PC-9 (cell line): ENCODE measurements at regions not wholly inside any gene's neighbourhood (a gene's known extent, or its start where the extent isn't known, plus 50 kb on each side); places are given as distances from the start of the nearest gene placed in this dataset.

Experiments used
- BruUV-seq: library from RNA; stranded (reverse); fragments of 400-500 nt; replicated peaks from 2 replicates; lab custom pipeline; 2021; lab: Mats Ljungman, UMichigan
- CTCF ChIA-PET: fragments of 300-600 bp; sonication (Branson Sonifier 250); formaldehyde crosslinking; loops from one replicate; lab custom pipeline; 2022; ENCODE audit warnings: antibody characterized with exemption; lab: Charles Lee
- POLR2A ChIA-PET: fragments of 300-600 bp; sonication (Branson Sonifier 250); formaldehyde crosslinking; loops from one replicate; lab custom pipeline; 2022; ENCODE audit warnings: antibody characterized with exemption; ENCODE audit not compliant: unreplicated experiment; lab: Charles Lee
- DNase-seq, 2 experiments: peaks; one replicate each; pipeline versions ENCODE4 v3.0.0 to v3.0.0-alpha.2; 2015 to 2022; ENCODE audit warnings: mixed read lengths in 1 of 2
- H2AFZ ChIP-seq: fragments of 200-600 bp; sonication (generic); 2 replicates; pipeline ENCODE4 v1.8.1; 2017; ENCODE audit warnings: antibody characterized with exemption
- H3F3A ChIP-seq: fragments of 200-600 bp; sonication (generic); 2 replicates; pipeline ENCODE4 v1.8.1; 2017; ENCODE audit warnings: antibody characterized with exemption, mild to moderate bottlenecking, low read depth; ENCODE audit not compliant: insufficient read depth
- H3K27ac ChIP-seq: fragments of 200-600 bp; sonication (generic); 2 replicates; pipeline ENCODE4 v1.6.1; 2016; ENCODE audit warnings: mixed run types
- H3K27me3 ChIP-seq: fragments of 200-600 bp; sonication (generic); 2 replicates; pipeline ENCODE4 v1.6.1; 2016; ENCODE audit warnings: low read depth, mixed run types; ENCODE audit not compliant: insufficient read depth
- H3K36me3 ChIP-seq: fragments of 200-600 bp; sonication (generic); 2 replicates; pipeline ENCODE4 v1.6.1; 2016; ENCODE audit warnings: low read depth, mixed run types
- H3K4me1 ChIP-seq: fragments of 200-600 bp; sonication (generic); replicated peaks from 2 replicates; pipeline ENCODE4 v1.6.1; 2016; ENCODE audit warnings: mixed run types; ENCODE audit not compliant: insufficient read depth
- H3K4me2 ChIP-seq: fragments of 200-600 bp; sonication (generic); 2 replicates; pipeline ENCODE4 v1.6.1; 2017; ENCODE audit warnings: mixed run types
- H3K4me3 ChIP-seq: fragments of 200-600 bp; sonication (generic); 2 replicates; pipeline ENCODE4 v1.6.1; 2016; ENCODE audit warnings: mixed run types
- H3K79me2 ChIP-seq: fragments of 200-600 bp; sonication (generic); 2 replicates; pipeline ENCODE4 v1.6.1; 2017; ENCODE audit warnings: low read depth, mixed run types
- H3K9me2 ChIP-seq: fragments of 200-600 bp; sonication (generic); 2 replicates; pipeline ENCODE4 v1.8.1; 2017; ENCODE audit warnings: mild to moderate bottlenecking; ENCODE audit not compliant: insufficient read depth
- H3K9me3 ChIP-seq: fragments of 200-600 bp; sonication (generic); 2 replicates; pipeline ENCODE4 v1.8.1; 2016; ENCODE audit warnings: low read depth; ENCODE audit not compliant: insufficient read depth
- H4K20me1 ChIP-seq: fragments of 200-600 bp; sonication (generic); 2 replicates; pipeline ENCODE4 v1.8.1; 2017; ENCODE audit not compliant: insufficient read depth
- CTCF ChIP-seq: fragments of 200-600 bp; sonication (generic); conservative IDR thresholded peaks from 2 replicates; pipeline ENCODE4 v1.6.1; 2017; ENCODE audit warnings: mixed run types, antibody characterized with exemption, mild to moderate bottlenecking, moderate library complexity
- EZH2 ChIP-seq: fragments of 200-600 bp; sonication (generic); IDR thresholded peaks from 2 replicates; pipeline ENCODE4 v1.8.0; 2017; ENCODE audit warnings: antibody characterized with exemption, low read depth
- intact Hi-C: fragments of 100-400 bp; cut with micrococcal nuclease; formaldehyde crosslinking; loops from one replicate; pipeline ENCODE4 v1.10.0; 2022; ENCODE audit not compliant: unreplicated experiment

- Histone ChIP-seq H3K36me3 (no peaks in the 10 kb centered on the region), H3K4me1 (no peaks in the 10 kb centered on the region), H2AFZ (no peak overlapping the region), H3K4me3 (no peak overlapping the region), H3K27me3 (peaks cover 67% of the 10 kb centered on the region), H3K27ac (no peak overlapping the region), H3F3A (no peaks in the 10 kb centered on the region), H4K20me1 (no peaks in the 10 kb centered on the region), H3K4me2 (no peak overlapping the region), H3K79me2 (no peaks in the 10 kb centered on the region), H3K9me2 (no peaks in the 10 kb centered on the region), H3K9me3 (no peaks in the 10 kb centered on the region)
- DNase-seq = no peak
- TF ChIP-seq EZH2 = no peak
- TF ChIP-seq CTCF = no peak
- CTCF ChIA-PET = no interaction called here
- POLR2A ChIA-PET = no interaction called here
- intact Hi-C loops = no loop called here
- BruUV-seq = no TSS peak
Measured at GRCh38 chr1:232182236-232182635, 447.7 kb downstream of the SIPA1L2 start.

- intact Hi-C loops = no loop called here
- H2AFZ ChIP-seq = no peak overlapping the region
- H3K9me2 ChIP-seq = no peaks in the 10 kb centered on the region
- no peak overlapping the region for H3K27ac ChIP-seq
- no peaks in the 10 kb centered on the region for H4K20me1 ChIP-seq
- H3K27me3 ChIP-seq = peaks cover 72% of the 10 kb centered on the region
- H3K36me3 ChIP-seq = no peaks in the 10 kb centered on the region
- no peaks in the 10 kb centered on the region for H3K79me2 ChIP-seq
- no peaks in the 10 kb centered on the region for H3F3A ChIP-seq
- ChIA-PET CTCF (no interaction called here), POLR2A (no interaction called here)
- no peak for TF ChIP-seq CTCF
- no peak for TF ChIP-seq EZH2
- no peak overlapping the region for H3K4me3 ChIP-seq
- DNase-seq = no peak
- H3K9me3 ChIP-seq = no peaks in the 10 kb centered on the region
- BruUV-seq = no TSS peak
- no peak overlapping the region for H3K4me2 ChIP-seq
- no peaks in the 10 kb centered on the region for H3K4me1 ChIP-seq
Measured at GRCh38 chr1:232180779-232181136, 449.2 kb downstream of the SIPA1L2 start.

- DNase-seq = no peak
- TF ChIP-seq CTCF (no peak), EZH2 (no peak)
- H3K27ac ChIP-seq = no peak overlapping the region
- no peak overlapping the region for H3K4me3 ChIP-seq
- no peaks in the 10 kb centered on the region for H3K9me2 ChIP-seq
- ChIA-PET POLR2A (no interaction called here), CTCF (no interaction called here)
- H3K4me2 ChIP-seq = no peak overlapping the region
- intact Hi-C loops = no loop called here
- no peaks in the 10 kb centered on the region for H3K36me3 ChIP-seq
- peaks cover 66% of the 10 kb centered on the region for H3K27me3 ChIP-seq
- no peaks in the 10 kb centered on the region for H3K4me1 ChIP-seq
- BruUV-seq = no TSS peak
- H3K9me3 ChIP-seq = no peaks in the 10 kb centered on the region
- no peaks in the 10 kb centered on the region for H3K79me2 ChIP-seq
- no peaks in the 10 kb centered on the region for H3F3A ChIP-seq
- H4K20me1 ChIP-seq = no peaks in the 10 kb centered on the region
- no peak overlapping the region for H2AFZ ChIP-seq
Measured at GRCh38 chr1:232179896-232180778, 449.8 kb downstream of the SIPA1L2 start.
